ENCODE measurements at regions not wholly inside any gene's neighbourhood (a gene's known extent, or its start where the extent isn't known, plus 50 kb on each side); places are given as distances from the start of the nearest gene placed in this dataset.

DNA sequence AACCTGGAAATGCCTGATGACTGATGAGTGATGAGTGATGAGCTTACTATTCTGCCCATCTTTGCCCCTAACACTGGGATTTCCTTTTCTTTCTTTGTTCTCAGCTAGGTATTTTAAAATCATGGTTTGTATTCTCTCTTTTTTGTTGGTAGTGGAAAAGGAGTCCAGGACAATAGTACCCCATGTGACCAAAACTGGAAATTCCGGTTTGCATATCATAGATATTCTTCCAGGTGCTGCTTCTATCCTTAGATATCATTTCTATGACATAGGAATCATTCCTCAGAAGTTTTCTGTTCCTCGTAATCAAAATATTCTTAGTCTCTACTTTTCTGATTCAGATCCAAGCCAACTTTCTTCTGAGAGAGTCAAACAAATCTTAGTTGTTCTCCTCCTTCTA, 320.5 kb upstream of the TET2 start:
- Histone ChIP-seq H3K27ac (ENCODE audit: low read depth, low read length, poor library complexity, severe bottlenecking) (no peak overlapping the region), H3K36me3 (ENCODE audit: insufficient read depth, low read length) (no peaks in the 10 kb centered on the region)

DNA sequence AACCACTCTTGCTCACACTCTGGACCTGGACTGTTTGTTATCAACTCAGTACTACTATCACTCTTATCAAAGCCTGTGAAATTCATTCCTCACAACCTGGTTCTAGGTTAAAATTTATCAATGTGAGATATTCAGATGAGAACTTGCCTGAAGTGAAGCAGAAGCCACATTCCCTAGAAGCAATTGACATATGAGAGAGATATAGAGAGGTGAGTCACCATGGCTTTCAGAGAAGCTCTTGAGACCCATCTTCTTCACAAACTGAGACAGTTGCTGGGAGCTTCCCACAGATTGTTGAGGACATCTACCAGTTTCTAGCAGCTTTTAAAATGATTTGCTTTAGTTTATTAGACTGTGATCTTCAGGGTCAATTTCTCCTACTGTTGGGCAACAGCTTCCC, 316.9 kb upstream of the TET2 start:
- no peak overlapping the region for H3K4me2 ChIP-seq (ENCODE audit: low read length)
- peaks cover 7% of the 10 kb centered on the region for H3K4me1 ChIP-seq (ENCODE audit: insufficient read depth, low read length, severe bottlenecking)
- H3K9me2 ChIP-seq (ENCODE audit: low read depth, low read length), result no peaks in the 10 kb centered on the region
- H3K4me3 ChIP-seq (ENCODE audit: low read depth, low read length, poor library complexity, severe bottlenecking), result no peak overlapping the region
- TF ChIP-seq EZH2 (IDR thresholded peaks at IDR 0.05; ENCODE audit: borderline replicate concordance, low read length), result no peak
- TF ChIP-seq, protein P1, sequence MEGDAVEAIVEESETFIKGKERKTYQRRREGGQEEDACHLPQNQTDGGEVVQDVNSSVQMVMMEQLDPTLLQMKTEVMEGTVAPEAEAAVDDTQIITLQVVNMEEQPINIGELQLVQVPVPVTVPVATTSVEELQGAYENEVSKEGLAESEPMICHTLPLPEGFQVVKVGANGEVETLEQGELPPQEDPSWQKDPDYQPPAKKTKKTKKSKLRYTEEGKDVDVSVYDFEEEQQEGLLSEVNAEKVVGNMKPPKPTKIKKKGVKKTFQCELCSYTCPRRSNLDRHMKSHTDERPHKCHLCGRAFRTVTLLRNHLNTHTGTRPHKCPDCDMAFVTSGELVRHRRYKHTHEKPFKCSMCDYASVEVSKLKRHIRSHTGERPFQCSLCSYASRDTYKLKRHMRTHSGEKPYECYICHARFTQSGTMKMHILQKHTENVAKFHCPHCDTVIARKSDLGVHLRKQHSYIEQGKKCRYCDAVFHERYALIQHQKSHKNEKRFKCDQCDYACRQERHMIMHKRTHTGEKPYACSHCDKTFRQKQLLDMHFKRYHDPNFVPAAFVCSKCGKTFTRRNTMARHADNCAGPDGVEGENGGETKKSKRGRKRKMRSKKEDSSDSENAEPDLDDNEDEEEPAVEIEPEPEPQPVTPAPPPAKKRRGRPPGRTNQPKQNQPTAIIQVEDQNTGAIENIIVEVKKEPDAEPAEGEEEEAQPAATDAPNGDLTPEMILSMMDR (IDR thresholded peaks at IDR 0.05; ENCODE audit: low read length), result no peak
- no peaks in the 10 kb centered on the region for H3K27me3 ChIP-seq (ENCODE audit: insufficient read depth, low read length)
- no peaks in the 10 kb centered on the region for H3K36me3 ChIP-seq (ENCODE audit: insufficient read depth, low read length)
- no peak overlapping the region for H3K9ac ChIP-seq (ENCODE audit: low read length)
- H3K27ac ChIP-seq (ENCODE audit: low read depth, low read length, poor library complexity, severe bottlenecking), result no peak overlapping the region
- H3K79me2 ChIP-seq (ENCODE audit: insufficient read depth, low read length), result no peaks in the 10 kb centered on the region
- no peak overlapping the region for H2AFZ ChIP-seq (ENCODE audit: low read length)
- H4K20me1 ChIP-seq (ENCODE audit: insufficient read depth, low read length), result no peaks in the 10 kb centered on the region
- no peaks in the 10 kb centered on the region for H3F3A ChIP-seq (ENCODE audit: insufficient read depth, low read length)
- H3K9me3 ChIP-seq (ENCODE audit: low read length), result no peaks in the 10 kb centered on the region

More for the DNA sequence above, 320.5 kb upstream of the TET2 start:
- Histone ChIP-seq H2AFZ (ENCODE audit: low read length) (no peak overlapping the region), H3K4me3 (ENCODE audit: low read depth, low read length, poor library complexity, severe bottlenecking) (no peak overlapping the region), H3K9me3 (ENCODE audit: low read length) (no peaks in the 10 kb centered on the region), H3K4me2 (ENCODE audit: low read length) (no peak overlapping the region), H3K9me2 (ENCODE audit: low read depth, low read length) (no peaks in the 10 kb centered on the region), H4K20me1 (ENCODE audit: insufficient read depth, low read length) (no peaks in the 10 kb centered on the region), H3K79me2 (ENCODE audit: insufficient read depth, low read length) (no peaks in the 10 kb centered on the region), H3F3A (ENCODE audit: insufficient read depth, low read length) (no peaks in the 10 kb centered on the region), H3K4me1 (ENCODE audit: insufficient read depth, low read length, severe bottlenecking) (no peaks in the 10 kb centered on the region), H3K9ac (ENCODE audit: low read length) (no peak overlapping the region), H3K27me3 (ENCODE audit: insufficient read depth, low read length) (no peaks in the 10 kb centered on the region)
- TF ChIP-seq, protein P1 (IDR thresholded peaks at IDR 0.05; ENCODE audit: low read length), result no peak

- H3K79me2 ChIP-seq (ENCODE audit: insufficient read depth, low read length), result no peaks in the 10 kb centered on the region
- H3K27me3 ChIP-seq (ENCODE audit: insufficient read depth, low read length), result no peaks in the 10 kb centered on the region
- no peaks in the 10 kb centered on the region for H3F3A ChIP-seq (ENCODE audit: insufficient read depth, low read length)
- no peak overlapping the region for H3K27ac ChIP-seq (ENCODE audit: low read depth, low read length, poor library complexity, severe bottlenecking)
- no peak overlapping the region for H3K4me3 ChIP-seq (ENCODE audit: low read depth, low read length, poor library complexity, severe bottlenecking)
- no peak for TF ChIP-seq EZH2 (IDR thresholded peaks at IDR 0.05; ENCODE audit: borderline replicate concordance, low read length)
- TF ChIP-seq, protein P1 (IDR thresholded peaks at IDR 0.05; ENCODE audit: low read length), result no peak
- no peaks in the 10 kb centered on the region for H4K20me1 ChIP-seq (ENCODE audit: insufficient read depth, low read length)
- no peak overlapping the region for H3K9ac ChIP-seq (ENCODE audit: low read length)
- no peaks in the 10 kb centered on the region for H3K9me3 ChIP-seq (ENCODE audit: low read length)
- no peaks in the 10 kb centered on the region for H3K4me1 ChIP-seq (ENCODE audit: insufficient read depth, low read length, severe bottlenecking)
- H2AFZ ChIP-seq (ENCODE audit: low read length), result no peak overlapping the region
- H3K36me3 ChIP-seq (ENCODE audit: insufficient read depth, low read length), result no peaks in the 10 kb centered on the region
- H3K9me2 ChIP-seq (ENCODE audit: low read depth, low read length), result no peaks in the 10 kb centered on the region
- no peak overlapping the region for H3K4me2 ChIP-seq (ENCODE audit: low read length)
Measured at GRCh38 chr4:104848597-104849225, 298.0 kb upstream of the TET2 start.
